ENCODE measurements at regions not wholly inside any gene's neighbourhood (a gene's known extent, or its start where the extent isn't known, plus 50 kb on each side); places are given as distances from the start of the nearest gene placed in this dataset.

- TF ChIP-seq MLX (CRISPR knock-in tag; IDR thresholded peaks at IDR 0.05) (no peak), FOXK1 (CRISPR knock-in tag; IDR thresholded peaks at IDR 0.05) (no peak)
Observed at GRCh38 chr13:84525865-84526264, 643.6 kb upstream of the SLITRK1 start (continued).

GRCh38 chr13:84524586-84524985, 642.3 kb upstream of the SLITRK1 start:
- no peaks in the 10 kb centered on the region for H3K9me3 Mint-ChIP-seq
- ChIA-PET POLR2A (no interaction called here), CTCF (no interaction called here)
- no peak overlapping the region for H3K4me3 Mint-ChIP-seq
- TF ChIP-seq CBFB (CRISPR knock-in tag; IDR thresholded peaks at IDR 0.05; ENCODE audit: low read depth) (no peak), NR3C1 (CRISPR knock-in tag; conservative IDR thresholded peaks at IDR 0.05; ENCODE audit: low read depth) (no peak), JUN (CRISPR knock-in tag; IDR thresholded peaks at IDR 0.05) (no peak), NR2C2 (CRISPR knock-in tag; IDR thresholded peaks at IDR 0.05) (no peak), SP1 (CRISPR knock-in tag; conservative IDR thresholded peaks at IDR 0.05) (no peak), RORB (CRISPR knock-in tag; IDR thresholded peaks at IDR 0.05) (no peak), ZNF232 (CRISPR knock-in tag; IDR thresholded peaks at IDR 0.05) (no peak), USF1 (CRISPR knock-in tag; IDR thresholded peaks at IDR 0.05) (no peak), CREM (CRISPR knock-in tag; IDR thresholded peaks at IDR 0.05) (no peak), TEAD4 (CRISPR knock-in tag; IDR thresholded peaks at IDR 0.05) (no peak)
- TF ChIP-seq, protein P1, sequence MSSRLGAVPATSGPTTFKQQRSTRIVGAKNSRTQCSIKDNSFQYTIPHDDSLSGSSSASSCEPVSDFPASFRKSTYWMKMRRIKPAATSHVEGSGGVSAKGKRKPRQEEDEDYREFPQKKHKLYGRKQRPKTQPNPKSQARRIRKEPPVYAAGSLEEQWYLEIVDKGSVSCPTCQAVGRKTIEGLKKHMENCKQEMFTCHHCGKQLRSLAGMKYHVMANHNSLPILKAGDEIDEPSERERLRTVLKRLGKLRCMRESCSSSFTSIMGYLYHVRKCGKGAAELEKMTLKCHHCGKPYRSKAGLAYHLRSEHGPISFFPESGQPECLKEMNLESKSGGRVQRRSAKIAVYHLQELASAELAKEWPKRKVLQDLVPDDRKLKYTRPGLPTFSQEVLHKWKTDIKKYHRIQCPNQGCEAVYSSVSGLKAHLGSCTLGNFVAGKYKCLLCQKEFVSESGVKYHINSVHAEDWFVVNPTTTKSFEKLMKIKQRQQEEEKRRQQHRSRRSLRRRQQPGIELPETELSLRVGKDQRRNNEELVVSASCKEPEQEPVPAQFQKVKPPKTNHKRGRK (CRISPR knock-in tag; IDR thresholded peaks at IDR 0.05; ENCODE audit: borderline replicate concordance) = no peak
- TF ChIP-seq, protein P2, sequence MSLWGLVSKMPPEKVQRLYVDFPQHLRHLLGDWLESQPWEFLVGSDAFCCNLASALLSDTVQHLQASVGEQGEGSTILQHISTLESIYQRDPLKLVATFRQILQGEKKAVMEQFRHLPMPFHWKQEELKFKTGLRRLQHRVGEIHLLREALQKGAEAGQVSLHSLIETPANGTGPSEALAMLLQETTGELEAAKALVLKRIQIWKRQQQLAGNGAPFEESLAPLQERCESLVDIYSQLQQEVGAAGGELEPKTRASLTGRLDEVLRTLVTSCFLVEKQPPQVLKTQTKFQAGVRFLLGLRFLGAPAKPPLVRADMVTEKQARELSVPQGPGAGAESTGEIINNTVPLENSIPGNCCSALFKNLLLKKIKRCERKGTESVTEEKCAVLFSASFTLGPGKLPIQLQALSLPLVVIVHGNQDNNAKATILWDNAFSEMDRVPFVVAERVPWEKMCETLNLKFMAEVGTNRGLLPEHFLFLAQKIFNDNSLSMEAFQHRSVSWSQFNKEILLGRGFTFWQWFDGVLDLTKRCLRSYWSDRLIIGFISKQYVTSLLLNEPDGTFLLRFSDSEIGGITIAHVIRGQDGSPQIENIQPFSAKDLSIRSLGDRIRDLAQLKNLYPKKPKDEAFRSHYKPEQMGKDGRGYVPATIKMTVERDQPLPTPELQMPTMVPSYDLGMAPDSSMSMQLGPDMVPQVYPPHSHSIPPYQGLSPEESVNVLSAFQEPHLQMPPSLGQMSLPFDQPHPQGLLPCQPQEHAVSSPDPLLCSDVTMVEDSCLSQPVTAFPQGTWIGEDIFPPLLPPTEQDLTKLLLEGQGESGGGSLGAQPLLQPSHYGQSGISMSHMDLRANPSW (CRISPR knock-in tag; conservative IDR thresholded peaks at IDR 0.05; ENCODE audit: low read depth) = no peak
- DNase-seq (ENCODE audit: low spot score) (no peak), ATAC-seq (no peak)
- H3K4me1 Mint-ChIP-seq = no peaks in the 10 kb centered on the region
- H3K27ac Mint-ChIP-seq = no peak overlapping the region
- no peaks in the 10 kb centered on the region for H3K36me3 Mint-ChIP-seq
- no peaks in the 10 kb centered on the region for H3K27me3 Mint-ChIP-seq (ENCODE audit: low read depth)

DNA sequence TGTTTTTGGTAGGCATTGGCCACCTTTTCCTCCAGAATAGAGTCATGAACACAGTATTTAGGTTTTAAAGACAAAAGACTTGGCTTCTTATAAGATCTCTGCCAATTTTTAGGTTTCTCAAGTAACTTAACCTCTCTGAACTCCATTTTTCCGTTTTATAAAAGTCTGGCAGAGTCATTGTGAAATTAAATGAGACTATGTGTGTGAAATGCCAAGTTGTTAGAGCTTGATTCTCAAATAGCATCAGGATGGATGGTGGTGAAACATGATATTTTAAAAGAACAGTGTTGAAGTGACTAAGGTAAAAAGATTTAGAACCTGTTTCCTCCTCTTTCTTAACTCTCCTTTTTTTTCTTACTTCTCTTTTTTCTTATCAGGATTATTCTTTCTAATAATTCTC, 617.7 kb upstream of the SLITRK1 start:
- no peak overlapping the region for H3K27ac Mint-ChIP-seq
- peaks cover 6% of the 10 kb centered on the region for H3K36me3 Mint-ChIP-seq
- H3K4me3 Mint-ChIP-seq = no peak overlapping the region
- ATAC-seq (no peak), DNase-seq (ENCODE audit: low spot score) (no peak)
- TF ChIP-seq FOXJ3 (CRISPR knock-in tag; IDR thresholded peaks at IDR 0.05; ENCODE audit: borderline replicate concordance) (no peak), NFATC4 (CRISPR knock-in tag; IDR thresholded peaks at IDR 0.05) (no peak), SP1 (CRISPR knock-in tag; conservative IDR thresholded peaks at IDR 0.05) (no peak), NFYB (CRISPR knock-in tag; conservative IDR thresholded peaks at IDR 0.05; ENCODE audit: low read depth) (no peak)
- TF ChIP-seq, protein P2 (CRISPR knock-in tag; conservative IDR thresholded peaks at IDR 0.05; ENCODE audit: low read depth) = no peak
- ChIA-PET POLR2A (no interaction called here), CTCF (no interaction called here)
- no peaks in the 10 kb centered on the region for H3K27me3 Mint-ChIP-seq (ENCODE audit: low read depth)
- no peaks in the 10 kb centered on the region for H3K4me1 Mint-ChIP-seq
- peaks cover 19% of the 10 kb centered on the region for H3K9me3 Mint-ChIP-seq
